DND-41 (cell line): ENCODE measurements at regions not wholly inside any gene's neighbourhood (a gene's known extent, or its start where the extent isn't known, plus 50 kb on each side); places are given as distances from the start of the nearest gene placed in this dataset.

Experiments used
- ATAC-seq: fragments of 200-7000 bp; cut with Tn5 transposase; 3 replicates; pipeline ENCODE4 v1.9.1; 2021; ENCODE audit warnings: low read depth; ENCODE audit not compliant: insufficient read depth
- DNase-seq: peaks from one replicate; pipeline ENCODE4 v3.0.0-alpha.2; 2020
- H2AFZ ChIP-seq: 2 replicates; pipeline ENCODE4 v1.6.0; 2012; ENCODE audit warnings: low read depth, low read length
- H3K27ac ChIP-seq: 2 replicates; pipeline ENCODE4 v1.5.1; 2012; ENCODE audit warnings: low read length, inconsistent platforms
- H3K27me3 ChIP-seq: fragments of 200-600 bp; sonication (generic); 2 replicates; pipeline ENCODE4 v1.6.0; 2012; ENCODE audit warnings: low read length, mild to moderate bottlenecking, inconsistent platforms; ENCODE audit not compliant: insufficient read depth, poor library complexity
- H3K36me3 ChIP-seq: 2 replicates; pipeline ENCODE4 v1.5.1; 2012; ENCODE audit warnings: low read length, inconsistent platforms; ENCODE audit not compliant: insufficient read depth
- H3K4me1 ChIP-seq: 2 replicates; pipeline ENCODE4 v1.5.1; 2012; ENCODE audit warnings: mild to moderate bottlenecking, low read length; ENCODE audit not compliant: insufficient read depth
- H3K4me2 ChIP-seq: 2 replicates; pipeline ENCODE4 v1.6.0; 2012; ENCODE audit warnings: mild to moderate bottlenecking, moderate library complexity, low read length, inconsistent platforms; ENCODE audit not compliant: insufficient read depth
- H3K4me3 ChIP-seq, 2 experiments: fragments of 200-600 bp in 1 of 2; shearing (Covaris generic) in 1 of 2; 2 replicates each; pipeline ENCODE4 v1.5.1; 2012 to 2016; ENCODE audit warnings: inconsistent platforms in 2 of 2, low read length in 2 of 2, mild to moderate bottlenecking in 2 of 2, low read depth in 1 of 2, moderate library complexity in 1 of 2
- H3K79me2 ChIP-seq: 2 replicates; pipeline ENCODE4 v1.6.0; 2012; ENCODE audit warnings: low read length, inconsistent platforms; ENCODE audit not compliant: insufficient read depth
- H3K9ac ChIP-seq: 2 replicates; pipeline ENCODE4 v1.6.0; 2012; ENCODE audit warnings: low read depth, mild to moderate bottlenecking, inconsistent platforms, low read length, moderate library complexity
- H3K9me3 ChIP-seq: 2 replicates; pipeline ENCODE4 v1.5.1; 2012; ENCODE audit warnings: low read length, moderate library complexity, mild to moderate bottlenecking, inconsistent platforms; ENCODE audit not compliant: insufficient read depth, severe bottlenecking
- H4K20me1 ChIP-seq: 2 replicates; pipeline ENCODE4 v1.6.0; 2012; ENCODE audit warnings: low read length; ENCODE audit not compliant: insufficient read depth
- EZH2 ChIP-seq: IDR thresholded peaks from 3 replicates; pipeline ENCODE4 v1.6.1; 2012; ENCODE audit warnings: borderline replicate concordance, low read depth, mild to moderate bottlenecking, moderate library complexity, low read length, inconsistent platforms; ENCODE audit not compliant: severe bottlenecking
- TF ChIP-seq, protein P1 (sequence below): IDR thresholded peaks from 2 replicates; pipeline ENCODE4 v1.5.1; 2012; ENCODE audit warnings: borderline replicate concordance, low read length, moderate library complexity, mild to moderate bottlenecking; ENCODE audit not compliant: poor library complexity, severe bottlenecking; ENCODE audit errors: extremely low read depth

- no peak overlapping the region for H3K4me2 ChIP-seq
- no peak for DNase-seq
- H3K9me3 ChIP-seq = no peaks in the 10 kb centered on the region
- H2AFZ ChIP-seq = no peak overlapping the region
- H3K27me3 ChIP-seq = peaks cover 5% of the 10 kb centered on the region
- no peak overlapping the region for H3K9ac ChIP-seq
- H3K36me3 ChIP-seq = no peaks in the 10 kb centered on the region
- TF ChIP-seq, protein P1, sequence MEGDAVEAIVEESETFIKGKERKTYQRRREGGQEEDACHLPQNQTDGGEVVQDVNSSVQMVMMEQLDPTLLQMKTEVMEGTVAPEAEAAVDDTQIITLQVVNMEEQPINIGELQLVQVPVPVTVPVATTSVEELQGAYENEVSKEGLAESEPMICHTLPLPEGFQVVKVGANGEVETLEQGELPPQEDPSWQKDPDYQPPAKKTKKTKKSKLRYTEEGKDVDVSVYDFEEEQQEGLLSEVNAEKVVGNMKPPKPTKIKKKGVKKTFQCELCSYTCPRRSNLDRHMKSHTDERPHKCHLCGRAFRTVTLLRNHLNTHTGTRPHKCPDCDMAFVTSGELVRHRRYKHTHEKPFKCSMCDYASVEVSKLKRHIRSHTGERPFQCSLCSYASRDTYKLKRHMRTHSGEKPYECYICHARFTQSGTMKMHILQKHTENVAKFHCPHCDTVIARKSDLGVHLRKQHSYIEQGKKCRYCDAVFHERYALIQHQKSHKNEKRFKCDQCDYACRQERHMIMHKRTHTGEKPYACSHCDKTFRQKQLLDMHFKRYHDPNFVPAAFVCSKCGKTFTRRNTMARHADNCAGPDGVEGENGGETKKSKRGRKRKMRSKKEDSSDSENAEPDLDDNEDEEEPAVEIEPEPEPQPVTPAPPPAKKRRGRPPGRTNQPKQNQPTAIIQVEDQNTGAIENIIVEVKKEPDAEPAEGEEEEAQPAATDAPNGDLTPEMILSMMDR = no peak
- TF ChIP-seq EZH2 = no peak
- H3K27ac ChIP-seq = no peak overlapping the region
- no peak for ATAC-seq
- H3K79me2 ChIP-seq = no peaks in the 10 kb centered on the region
- no peaks in the 10 kb centered on the region for H4K20me1 ChIP-seq
- no peak overlapping the region for H3K4me3 ChIP-seq
- no peaks in the 10 kb centered on the region for H3K4me1 ChIP-seq
These were observed 222.4 kb downstream of the UQCRFS1 start for GRCh38 chr19:28990522-28990921.

GRCh38 chr19:28989739-28990138, 223.2 kb downstream of the UQCRFS1 start:
- Histone ChIP-seq H3K4me3 (no peak overlapping the region), H3K9ac (no peak overlapping the region), H4K20me1 (no peaks in the 10 kb centered on the region), H3K36me3 (no peaks in the 10 kb centered on the region), H3K27ac (no peak overlapping the region), H3K9me3 (no peaks in the 10 kb centered on the region), H2AFZ (no peak overlapping the region), H3K79me2 (no peaks in the 10 kb centered on the region), H3K27me3 (peaks cover 5% of the 10 kb centered on the region), H3K4me2 (no peak overlapping the region), H3K4me1 (no peaks in the 10 kb centered on the region)
- no peak for DNase-seq
- no peak for ATAC-seq
- TF ChIP-seq, protein P1 = no peak
- TF ChIP-seq EZH2 = no peak

DNA sequence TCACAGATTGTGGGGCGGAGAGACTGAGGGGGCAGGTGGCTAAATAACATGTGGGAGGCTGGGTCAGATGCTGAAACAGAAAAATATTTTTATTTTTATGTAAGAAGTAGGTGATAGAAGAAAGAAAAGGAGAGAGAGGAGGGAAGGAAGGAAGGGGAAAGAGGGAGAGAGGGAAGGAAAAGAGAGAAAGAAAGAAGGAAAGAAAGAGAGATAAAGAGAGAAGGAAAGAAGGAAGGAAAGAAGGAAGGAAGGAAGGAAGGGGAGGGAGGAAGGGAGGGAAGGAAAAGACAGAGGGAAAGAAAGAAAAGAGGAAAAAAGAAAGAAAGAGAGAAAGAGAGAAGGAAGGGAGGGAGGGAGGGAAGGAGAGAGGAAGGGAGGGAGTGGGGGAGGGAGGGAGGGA, 224.9 kb downstream of the UQCRFS1 start:
- ATAC-seq = no peak
- TF ChIP-seq EZH2 = no peak
- TF ChIP-seq, protein P1 = no peak
- Histone ChIP-seq H3K79me2 (no peaks in the 10 kb centered on the region), H3K4me2 (no peak overlapping the region), H4K20me1 (no peaks in the 10 kb centered on the region), H3K4me3 (no peak overlapping the region), H3K4me1 (no peaks in the 10 kb centered on the region), H3K9me3 (no peaks in the 10 kb centered on the region), H3K9ac (no peak overlapping the region), H3K27me3 (peaks cover 6% of the 10 kb centered on the region), H2AFZ (no peak overlapping the region), H3K27ac (no peak overlapping the region), H3K36me3 (no peaks in the 10 kb centered on the region)
- DNase-seq = no peak

DNA sequence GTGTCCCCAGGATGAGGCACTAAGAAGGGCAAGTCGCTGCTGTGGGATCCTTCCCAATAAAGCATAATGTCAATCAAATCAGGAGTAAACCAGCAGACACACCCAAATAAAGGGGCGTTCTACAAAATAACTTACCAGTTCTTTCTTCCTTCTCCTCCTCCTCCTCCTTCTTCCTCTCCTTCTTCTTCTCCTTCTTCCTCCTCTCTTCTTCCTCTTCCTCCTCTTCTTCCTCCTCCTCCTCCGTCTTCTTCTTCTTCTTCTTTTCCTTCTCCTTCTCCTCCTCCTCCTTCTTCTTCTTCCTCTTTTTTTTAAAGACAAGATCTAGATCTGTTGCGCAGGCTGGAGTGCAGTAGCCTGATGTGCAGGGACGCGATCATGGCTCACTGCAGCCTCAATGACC, 225.8 kb downstream of the UQCRFS1 start:
- DNase-seq = no peak
- H3K27ac ChIP-seq = no peak overlapping the region
- H3K27me3 ChIP-seq = peaks cover 9% of the 10 kb centered on the region
- H3K79me2 ChIP-seq = no peaks in the 10 kb centered on the region
- H2AFZ ChIP-seq = no peak overlapping the region
- H3K4me1 ChIP-seq = no peaks in the 10 kb centered on the region
- H3K9me3 ChIP-seq = no peaks in the 10 kb centered on the region
- H3K4me2 ChIP-seq = no peak overlapping the region
- ATAC-seq = no peak
- no peaks in the 10 kb centered on the region for H3K36me3 ChIP-seq
- TF ChIP-seq EZH2 = no peak
- TF ChIP-seq, protein P1 = no peak
- H3K4me3 ChIP-seq = no peak overlapping the region
- H3K9ac ChIP-seq = no peak overlapping the region
- H4K20me1 ChIP-seq = no peaks in the 10 kb centered on the region
